ENCODE measurements at regions not wholly inside any gene's neighbourhood (a gene's known extent, or its start where the extent isn't known, plus 50 kb on each side); places are given as distances from the start of the nearest gene placed in this dataset.
"Not testable (repeated sequence)": the region's sequence is repeated elsewhere in the genome, so short reads cannot be mapped to it uniquely, and the experiment has no call there.

DNA sequence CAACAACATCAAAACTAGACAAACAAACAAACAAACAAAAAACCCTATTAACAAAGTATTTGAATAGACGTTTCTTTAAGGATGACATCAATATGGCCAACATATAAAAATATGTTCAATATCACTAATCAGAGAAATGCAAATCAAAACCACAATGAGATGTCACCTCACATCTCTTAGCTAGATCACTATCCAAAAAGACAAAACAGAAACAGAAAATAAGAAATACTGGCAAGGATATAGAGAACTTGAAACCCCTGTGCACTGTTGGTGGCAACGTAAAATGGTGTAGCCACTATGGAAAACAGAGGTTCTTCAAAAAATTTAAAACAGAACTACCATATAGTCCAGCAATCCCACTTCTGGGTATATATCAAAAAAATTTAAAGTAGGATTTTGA is 236.9 kb downstream of the SPATA31A6 start:
- H3K4me3 ChIP-seq; H3K9me2 ChIP-seq (ENCODE audit: insufficient read depth); H3K36me3 ChIP-seq (ENCODE audit: low read depth); H3K4me1 ChIP-seq (replicated peaks; ENCODE audit: insufficient read depth); intact Hi-C loops (cut with micrococcal nuclease; ENCODE audit: unreplicated experiment); H3K4me2 ChIP-seq; H4K20me1 ChIP-seq (ENCODE audit: insufficient read depth); H3K27ac ChIP-seq; H3K27me3 ChIP-seq (ENCODE audit: insufficient read depth, low read depth); H3F3A ChIP-seq (ENCODE audit: insufficient read depth, low read depth); H2AFZ ChIP-seq; H3K9me3 ChIP-seq (ENCODE audit: insufficient read depth, low read depth); POLR2A ChIA-PET (ENCODE audit: unreplicated experiment); H3K79me2 ChIP-seq (ENCODE audit: low read depth); BruUV-seq (replicated peaks); DNase-seq; CTCF ChIA-PET: not testable (repeated sequence)

- H3K9me2 ChIP-seq (ENCODE audit: insufficient read depth); H3K79me2 ChIP-seq (ENCODE audit: low read depth); BruUV-seq (replicated peaks); POLR2A ChIA-PET (ENCODE audit: unreplicated experiment); CTCF ChIA-PET; H3K4me1 ChIP-seq (replicated peaks; ENCODE audit: insufficient read depth); H2AFZ ChIP-seq; H3K9me3 ChIP-seq (ENCODE audit: insufficient read depth, low read depth); DNase-seq; H3K36me3 ChIP-seq (ENCODE audit: low read depth); H4K20me1 ChIP-seq (ENCODE audit: insufficient read depth); H3K4me2 ChIP-seq; intact Hi-C loops (cut with micrococcal nuclease; ENCODE audit: unreplicated experiment); H3F3A ChIP-seq (ENCODE audit: insufficient read depth, low read depth); H3K4me3 ChIP-seq; H3K27me3 ChIP-seq (ENCODE audit: insufficient read depth, low read depth); H3K27ac ChIP-seq: not testable (repeated sequence)
These were observed 238.2 kb downstream of the SPATA31A6 start for GRCh38 chr9:42421630-42422029.

- H3K9me3 ChIP-seq (ENCODE audit: insufficient read depth, low read depth); H3K27me3 ChIP-seq (ENCODE audit: insufficient read depth, low read depth); H3K4me3 ChIP-seq; intact Hi-C loops (cut with micrococcal nuclease; ENCODE audit: unreplicated experiment); H4K20me1 ChIP-seq (ENCODE audit: insufficient read depth); H2AFZ ChIP-seq; BruUV-seq (replicated peaks); H3K79me2 ChIP-seq (ENCODE audit: low read depth); POLR2A ChIA-PET (ENCODE audit: unreplicated experiment); CTCF ChIA-PET; H3K9me2 ChIP-seq (ENCODE audit: insufficient read depth); H3K36me3 ChIP-seq (ENCODE audit: low read depth); H3K27ac ChIP-seq; H3F3A ChIP-seq (ENCODE audit: insufficient read depth, low read depth); H3K4me2 ChIP-seq; H3K4me1 ChIP-seq (replicated peaks; ENCODE audit: insufficient read depth): not testable (repeated sequence)
- peak in 1 of 2 experiments; percentile 53 for DNase-seq
These were observed 247.5 kb downstream of the SPATA31A6 start for GRCh38 chr9:42430674-42431615.

DNA sequence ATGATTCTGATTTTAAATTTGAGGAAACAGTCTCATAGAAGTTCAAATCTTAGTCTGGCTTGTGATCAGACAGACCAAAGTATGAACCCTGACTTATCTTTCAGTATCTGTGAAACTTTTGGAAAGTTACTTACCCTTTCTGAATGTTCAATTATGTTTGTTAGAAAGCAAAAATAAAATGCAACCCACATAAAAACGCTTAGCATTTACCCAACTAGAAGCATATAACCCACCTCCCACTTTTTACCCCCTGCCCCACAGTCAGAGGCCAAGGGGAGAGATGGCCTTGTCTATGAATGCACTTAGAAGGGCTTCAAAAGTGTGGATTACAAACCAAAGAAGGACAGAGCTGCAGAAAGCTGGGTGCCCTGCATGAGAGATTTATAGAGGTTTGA is 248.2 kb downstream of the SPATA31A6 start:
- H3K9me2 ChIP-seq (ENCODE audit: insufficient read depth); CTCF ChIA-PET; H3K4me2 ChIP-seq; H3K9me3 ChIP-seq (ENCODE audit: insufficient read depth, low read depth); H3K4me1 ChIP-seq (replicated peaks; ENCODE audit: insufficient read depth); POLR2A ChIA-PET (ENCODE audit: unreplicated experiment); H3F3A ChIP-seq (ENCODE audit: insufficient read depth, low read depth); DNase-seq; H3K27me3 ChIP-seq (ENCODE audit: insufficient read depth, low read depth); H3K36me3 ChIP-seq (ENCODE audit: low read depth); H3K27ac ChIP-seq; H2AFZ ChIP-seq; H3K79me2 ChIP-seq (ENCODE audit: low read depth); H3K4me3 ChIP-seq; H4K20me1 ChIP-seq (ENCODE audit: insufficient read depth); intact Hi-C loops (cut with micrococcal nuclease; ENCODE audit: unreplicated experiment); BruUV-seq (replicated peaks): not testable (repeated sequence)

- H3F3A ChIP-seq (ENCODE audit: insufficient read depth, low read depth); CTCF ChIA-PET; H3K27me3 ChIP-seq (ENCODE audit: insufficient read depth, low read depth); H3K9me3 ChIP-seq (ENCODE audit: insufficient read depth, low read depth); H4K20me1 ChIP-seq (ENCODE audit: insufficient read depth); POLR2A ChIA-PET (ENCODE audit: unreplicated experiment); H3K4me3 ChIP-seq; intact Hi-C loops (cut with micrococcal nuclease; ENCODE audit: unreplicated experiment); H3K4me1 ChIP-seq (replicated peaks; ENCODE audit: insufficient read depth); H3K36me3 ChIP-seq (ENCODE audit: low read depth); H3K27ac ChIP-seq; H3K9me2 ChIP-seq (ENCODE audit: insufficient read depth); DNase-seq; H3K4me2 ChIP-seq; H3K79me2 ChIP-seq (ENCODE audit: low read depth); BruUV-seq (replicated peaks); H2AFZ ChIP-seq: not testable (repeated sequence)
These were observed 251.6 kb downstream of the SPATA31A6 start for GRCh38 chr9:42434844-42435714.

- H3K79me2 ChIP-seq (ENCODE audit: low read depth); BruUV-seq (replicated peaks); H3K4me1 ChIP-seq (replicated peaks; ENCODE audit: insufficient read depth); H2AFZ ChIP-seq; CTCF ChIA-PET; H3K27me3 ChIP-seq (ENCODE audit: insufficient read depth, low read depth); H3K9me3 ChIP-seq (ENCODE audit: insufficient read depth, low read depth); H3K4me2 ChIP-seq; intact Hi-C loops (cut with micrococcal nuclease; ENCODE audit: unreplicated experiment); H3K36me3 ChIP-seq (ENCODE audit: low read depth); H4K20me1 ChIP-seq (ENCODE audit: insufficient read depth); H3K27ac ChIP-seq; H3K9me2 ChIP-seq (ENCODE audit: insufficient read depth); H3F3A ChIP-seq (ENCODE audit: insufficient read depth, low read depth); POLR2A ChIA-PET (ENCODE audit: unreplicated experiment); H3K4me3 ChIP-seq; DNase-seq: not testable (repeated sequence)
These were observed 252.4 kb downstream of the SPATA31A6 start for GRCh38 chr9:42435715-42436342.

Data from PC-9 (cell line).